ENCODE measurements at regions not wholly inside any gene's neighbourhood (a gene's known extent, or its start where the extent isn't known, plus 50 kb on each side); places are given as distances from the start of the nearest gene placed in this dataset.

DNA sequence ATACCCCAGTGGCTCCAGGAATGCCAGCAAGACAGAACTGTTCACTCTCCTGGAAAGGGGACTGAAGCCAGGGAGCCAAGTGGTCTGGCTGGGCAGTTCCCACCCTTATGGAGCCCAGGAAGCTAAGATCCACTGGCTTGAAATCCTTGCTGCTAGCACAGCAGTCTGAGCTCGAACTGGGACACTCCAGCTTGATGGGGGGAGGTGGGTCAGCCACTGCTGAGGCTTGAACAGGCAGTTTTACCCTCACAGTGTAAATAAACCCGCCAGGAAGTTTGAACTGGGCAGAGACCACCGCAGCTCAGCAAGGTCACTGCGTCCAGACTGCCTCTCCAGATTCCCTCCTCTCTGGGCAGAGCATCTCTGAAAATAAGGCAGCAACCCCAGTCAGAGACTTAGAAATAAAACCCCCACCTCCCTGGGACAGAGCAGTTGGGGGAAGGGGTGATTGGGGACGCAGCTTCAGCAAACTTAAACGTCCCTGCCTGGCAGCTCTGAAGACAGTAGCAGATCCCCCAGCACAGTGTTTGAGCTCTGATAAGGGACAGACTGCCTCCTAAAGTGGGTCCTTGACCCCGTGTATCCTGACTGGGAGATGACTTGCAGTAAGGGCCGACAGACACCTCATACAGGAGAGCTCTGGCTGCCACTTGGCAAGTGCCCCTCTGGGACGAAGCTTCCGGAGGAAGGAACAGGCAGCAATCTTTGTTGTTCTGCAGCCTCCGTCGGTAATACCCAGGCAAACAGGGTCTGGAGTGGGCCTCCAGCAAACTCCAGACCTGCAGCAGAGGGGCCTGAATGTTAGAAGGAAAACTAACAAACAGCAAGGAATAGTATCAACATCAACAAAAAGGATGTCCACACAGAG lies 568.4 kb downstream of the PLA2G4A start:
- peaks cover 4% of the 10 kb centered on the region for H3K9me3 Mint-ChIP-seq
- H3K27ac Mint-ChIP-seq: no peak overlapping the region
- TF ChIP-seq, protein P1, sequence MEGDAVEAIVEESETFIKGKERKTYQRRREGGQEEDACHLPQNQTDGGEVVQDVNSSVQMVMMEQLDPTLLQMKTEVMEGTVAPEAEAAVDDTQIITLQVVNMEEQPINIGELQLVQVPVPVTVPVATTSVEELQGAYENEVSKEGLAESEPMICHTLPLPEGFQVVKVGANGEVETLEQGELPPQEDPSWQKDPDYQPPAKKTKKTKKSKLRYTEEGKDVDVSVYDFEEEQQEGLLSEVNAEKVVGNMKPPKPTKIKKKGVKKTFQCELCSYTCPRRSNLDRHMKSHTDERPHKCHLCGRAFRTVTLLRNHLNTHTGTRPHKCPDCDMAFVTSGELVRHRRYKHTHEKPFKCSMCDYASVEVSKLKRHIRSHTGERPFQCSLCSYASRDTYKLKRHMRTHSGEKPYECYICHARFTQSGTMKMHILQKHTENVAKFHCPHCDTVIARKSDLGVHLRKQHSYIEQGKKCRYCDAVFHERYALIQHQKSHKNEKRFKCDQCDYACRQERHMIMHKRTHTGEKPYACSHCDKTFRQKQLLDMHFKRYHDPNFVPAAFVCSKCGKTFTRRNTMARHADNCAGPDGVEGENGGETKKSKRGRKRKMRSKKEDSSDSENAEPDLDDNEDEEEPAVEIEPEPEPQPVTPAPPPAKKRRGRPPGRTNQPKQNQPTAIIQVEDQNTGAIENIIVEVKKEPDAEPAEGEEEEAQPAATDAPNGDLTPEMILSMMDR (IDR thresholded peaks at IDR 0.05): no peak
- H3K36me3 Mint-ChIP-seq (ENCODE audit: low read depth): no peaks in the 10 kb centered on the region
- ChIA-PET CTCF (no interaction called here), POLR2A (no interaction called here)
- intact Hi-C loops (cut with micrococcal nuclease): no loop called here
- H3K4me3 Mint-ChIP-seq: no peak overlapping the region
- H3K27me3 Mint-ChIP-seq: no peaks in the 10 kb centered on the region
- no peaks in the 10 kb centered on the region for H3K4me1 Mint-ChIP-seq
- ATAC-seq (ENCODE audit: low read depth) (no peak), DNase-seq (no peak)

GRCh38 chr1:187408212-187409004 lies 579.7 kb downstream of the PLA2G4A start:
- CTCF ChIA-PET: no interaction called here
- Mint-ChIP-seq H3K4me1 (no peaks in the 10 kb centered on the region), H3K27me3 (no peaks in the 10 kb centered on the region), H3K9me3 (peaks cover 2% of the 10 kb centered on the region), H3K27ac (no peak overlapping the region), H3K36me3 (ENCODE audit: low read depth) (no peaks in the 10 kb centered on the region), H3K4me3 (no peak overlapping the region)
- no peak for ATAC-seq (ENCODE audit: low read depth)
- POLR2A ChIA-PET: no interaction called here
- TF ChIP-seq, protein P1 (IDR thresholded peaks at IDR 0.05): no peak
- intact Hi-C loops (cut with micrococcal nuclease): no loop called here
- DNase-seq: no peak

DNA sequence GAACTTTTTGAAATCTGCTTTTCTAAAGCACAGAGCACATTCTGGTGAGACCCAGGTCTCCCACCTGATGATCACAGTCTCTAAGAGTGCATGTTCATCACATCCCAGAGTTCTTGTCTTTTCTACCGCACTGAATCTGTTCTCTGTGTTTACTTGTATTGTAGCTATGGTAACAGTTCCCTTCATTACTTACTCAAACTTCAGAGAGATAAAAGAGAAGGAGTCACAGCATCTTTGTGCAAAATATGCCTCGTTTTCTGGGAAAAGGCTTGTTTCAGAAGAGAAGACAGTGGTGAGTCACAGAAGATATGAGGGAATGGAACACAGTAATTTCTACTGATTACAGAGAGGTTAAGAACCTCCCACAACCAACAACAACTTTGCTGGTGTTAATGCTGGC lies 580.6 kb downstream of the PLA2G4A start:
- H3K9me3 Mint-ChIP-seq: peaks cover 2% of the 10 kb centered on the region
- no peaks in the 10 kb centered on the region for H3K27me3 Mint-ChIP-seq
- ChIA-PET POLR2A (no interaction called here), CTCF (no interaction called here)
- intact Hi-C loops (cut with micrococcal nuclease): no loop called here
- TF ChIP-seq, protein P1 (IDR thresholded peaks at IDR 0.05): no peak
- DNase-seq (no peak), ATAC-seq (ENCODE audit: low read depth) (no peak)
- H3K4me3 Mint-ChIP-seq: no peak overlapping the region
- H3K27ac Mint-ChIP-seq: no peak overlapping the region
- no peaks in the 10 kb centered on the region for H3K4me1 Mint-ChIP-seq
- no peaks in the 10 kb centered on the region for H3K36me3 Mint-ChIP-seq (ENCODE audit: low read depth)

- Mint-ChIP-seq H3K36me3 (ENCODE audit: low read depth) (no peaks in the 10 kb centered on the region), H3K9me3 (peaks cover 2% of the 10 kb centered on the region), H3K4me1 (no peaks in the 10 kb centered on the region), H3K27ac (no peak overlapping the region), H3K27me3 (no peaks in the 10 kb centered on the region), H3K4me3 (no peak overlapping the region)
- CTCF ChIA-PET: no interaction called here
- POLR2A ChIA-PET: no interaction called here
- intact Hi-C loops (cut with micrococcal nuclease): no loop called here
- TF ChIP-seq, protein P1 (IDR thresholded peaks at IDR 0.05): no peak
- ATAC-seq (ENCODE audit: low read depth) (no peak), DNase-seq (no peak)
Observed at GRCh38 chr1:187411118-187411517, 582.4 kb downstream of the PLA2G4A start.

DNA sequence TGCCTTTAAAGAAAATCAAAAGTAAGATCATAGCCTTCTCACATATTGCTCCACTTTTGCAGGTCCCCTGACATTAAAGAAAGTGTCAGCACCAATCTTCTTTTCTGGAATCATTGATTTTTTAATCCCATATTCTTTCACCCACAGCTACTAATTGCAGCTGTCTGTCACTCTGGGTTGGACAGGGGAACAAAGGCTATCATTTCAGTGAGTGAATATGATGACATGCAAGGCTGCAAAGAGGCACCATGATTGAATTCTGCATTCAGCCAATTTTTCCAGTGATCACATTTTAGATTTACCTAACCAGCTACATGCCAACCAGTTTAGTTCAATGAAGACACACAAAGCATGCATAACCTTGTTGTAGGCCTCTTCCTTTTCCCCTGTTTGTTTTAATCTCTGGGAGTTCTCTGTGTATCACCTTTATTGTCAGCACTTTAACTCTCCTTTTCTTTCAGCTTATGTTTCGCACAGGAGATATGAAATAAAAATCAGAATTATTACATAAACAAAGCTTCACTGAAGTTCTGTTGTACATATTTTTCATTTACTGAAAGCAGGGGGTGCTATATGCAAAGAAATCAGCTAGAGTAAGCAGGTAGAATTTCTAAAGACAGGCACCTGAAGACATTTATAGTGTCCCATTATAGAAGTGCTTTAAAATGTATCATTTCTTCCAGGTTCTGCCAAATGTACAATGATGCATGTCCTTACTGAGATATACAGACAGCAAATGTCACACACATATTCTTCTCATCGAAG lies 584.8 kb downstream of the PLA2G4A start:
- no peak for DNase-seq
- ATAC-seq (ENCODE audit: low read depth): no peak
- Mint-ChIP-seq H3K27ac (no peak overlapping the region), H3K27me3 (no peaks in the 10 kb centered on the region), H3K4me3 (no peak overlapping the region), H3K4me1 (no peaks in the 10 kb centered on the region), H3K9me3 (peaks cover 2% of the 10 kb centered on the region), H3K36me3 (ENCODE audit: low read depth) (no peaks in the 10 kb centered on the region)
- TF ChIP-seq, protein P1 (IDR thresholded peaks at IDR 0.05): no peak
- ChIA-PET CTCF (no interaction called here), POLR2A (no interaction called here)
- intact Hi-C loops (cut with micrococcal nuclease): no loop called here

All from activated B cell treated with CpG ODN at 0.5 μM for 24 hours (primary cell).